ENCODE measurements at regions not wholly inside any gene's neighbourhood (a gene's known extent, or its start where the extent isn't known, plus 50 kb on each side); places are given as distances from the start of the nearest gene placed in this dataset.
A peak's percentile ranks its signal among the peaks of the same experiment; 100 is the strongest.

DNA sequence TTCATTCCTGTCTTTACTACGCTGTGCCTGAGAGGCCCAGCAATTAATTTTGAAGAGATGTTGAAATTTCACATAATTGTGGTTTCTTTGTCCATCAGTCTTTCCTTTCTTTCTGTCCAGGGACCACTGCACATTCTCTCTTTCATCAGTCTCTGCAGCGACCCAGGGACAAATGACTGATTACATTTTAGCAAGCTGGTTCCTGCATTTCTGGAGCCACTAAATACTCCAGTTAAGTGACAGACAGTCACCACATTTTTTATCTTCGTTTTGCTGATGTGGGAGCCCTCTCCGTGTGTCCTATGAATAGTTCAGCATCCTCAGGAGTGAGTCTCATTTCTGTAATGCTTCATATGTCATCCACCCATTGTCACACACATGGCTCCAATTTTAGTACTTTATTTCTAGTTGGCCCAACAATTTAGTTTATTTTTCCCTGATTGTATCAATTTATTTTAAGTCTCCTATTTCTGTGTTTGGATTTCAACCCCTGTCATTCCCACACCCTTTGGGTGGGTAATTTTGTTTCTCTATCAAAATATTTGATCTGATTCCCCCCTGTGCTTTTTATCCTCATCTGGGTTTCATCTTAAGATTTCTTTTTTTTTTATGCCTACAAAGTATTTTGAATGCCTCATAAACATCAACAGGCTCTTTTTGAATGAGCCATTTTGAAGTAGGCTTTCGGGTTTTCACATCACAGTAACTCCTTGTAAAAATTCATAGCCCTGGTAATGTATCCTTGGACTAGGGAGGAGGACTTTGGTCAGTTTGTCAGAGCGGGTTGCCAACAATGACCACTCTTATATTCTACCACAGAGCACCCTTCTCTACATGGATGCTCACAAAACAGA is 1196.5 kb downstream of the GALC start:
- BruUV-seq (replicated peaks), result no TSS peak
- H3K9me3 ChIP-seq (ENCODE audit: low read length), result peaks cover 4% of the 10 kb centered on the region; the same call in 1 of the 2 replicates
- CTCF ChIA-PET (ENCODE audit: low intra/inter-chr PET ratio, low total read pairs), result no interaction called here
- TF ChIP-seq, protein P1, sequence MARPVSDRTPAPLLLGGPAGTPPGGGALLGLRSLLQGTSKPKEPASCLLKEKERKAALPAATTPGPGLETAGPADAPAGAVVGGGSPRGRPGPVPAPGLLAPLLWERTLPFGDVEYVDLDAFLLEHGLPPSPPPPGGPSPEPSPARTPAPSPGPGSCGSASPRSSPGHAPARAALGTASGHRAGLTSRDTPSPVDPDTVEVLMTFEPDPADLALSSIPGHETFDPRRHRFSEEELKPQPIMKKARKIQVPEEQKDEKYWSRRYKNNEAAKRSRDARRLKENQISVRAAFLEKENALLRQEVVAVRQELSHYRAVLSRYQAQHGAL (CRISPR knock-in tag; IDR thresholded peaks at IDR 0.05; ENCODE audit: not compliant biosample characterization), result no peak
- TF ChIP-seq NR1H2 (CRISPR knock-in tag; IDR thresholded peaks at IDR 0.05; ENCODE audit: borderline replicate concordance, low read depth) (no peak), RFX3 (CRISPR knock-in tag; IDR thresholded peaks at IDR 0.05) (no peak), ZNF510 (CRISPR knock-in tag; IDR thresholded peaks at IDR 0.05; ENCODE audit: low read depth) (no peak), ZNF678 (CRISPR knock-in tag; IDR thresholded peaks at IDR 0.05) (no peak), ATF7-NPFF (CRISPR knock-in tag; IDR thresholded peaks at IDR 0.05; ENCODE audit: low read depth) (no peak)
- TF ChIP-seq, protein P2, sequence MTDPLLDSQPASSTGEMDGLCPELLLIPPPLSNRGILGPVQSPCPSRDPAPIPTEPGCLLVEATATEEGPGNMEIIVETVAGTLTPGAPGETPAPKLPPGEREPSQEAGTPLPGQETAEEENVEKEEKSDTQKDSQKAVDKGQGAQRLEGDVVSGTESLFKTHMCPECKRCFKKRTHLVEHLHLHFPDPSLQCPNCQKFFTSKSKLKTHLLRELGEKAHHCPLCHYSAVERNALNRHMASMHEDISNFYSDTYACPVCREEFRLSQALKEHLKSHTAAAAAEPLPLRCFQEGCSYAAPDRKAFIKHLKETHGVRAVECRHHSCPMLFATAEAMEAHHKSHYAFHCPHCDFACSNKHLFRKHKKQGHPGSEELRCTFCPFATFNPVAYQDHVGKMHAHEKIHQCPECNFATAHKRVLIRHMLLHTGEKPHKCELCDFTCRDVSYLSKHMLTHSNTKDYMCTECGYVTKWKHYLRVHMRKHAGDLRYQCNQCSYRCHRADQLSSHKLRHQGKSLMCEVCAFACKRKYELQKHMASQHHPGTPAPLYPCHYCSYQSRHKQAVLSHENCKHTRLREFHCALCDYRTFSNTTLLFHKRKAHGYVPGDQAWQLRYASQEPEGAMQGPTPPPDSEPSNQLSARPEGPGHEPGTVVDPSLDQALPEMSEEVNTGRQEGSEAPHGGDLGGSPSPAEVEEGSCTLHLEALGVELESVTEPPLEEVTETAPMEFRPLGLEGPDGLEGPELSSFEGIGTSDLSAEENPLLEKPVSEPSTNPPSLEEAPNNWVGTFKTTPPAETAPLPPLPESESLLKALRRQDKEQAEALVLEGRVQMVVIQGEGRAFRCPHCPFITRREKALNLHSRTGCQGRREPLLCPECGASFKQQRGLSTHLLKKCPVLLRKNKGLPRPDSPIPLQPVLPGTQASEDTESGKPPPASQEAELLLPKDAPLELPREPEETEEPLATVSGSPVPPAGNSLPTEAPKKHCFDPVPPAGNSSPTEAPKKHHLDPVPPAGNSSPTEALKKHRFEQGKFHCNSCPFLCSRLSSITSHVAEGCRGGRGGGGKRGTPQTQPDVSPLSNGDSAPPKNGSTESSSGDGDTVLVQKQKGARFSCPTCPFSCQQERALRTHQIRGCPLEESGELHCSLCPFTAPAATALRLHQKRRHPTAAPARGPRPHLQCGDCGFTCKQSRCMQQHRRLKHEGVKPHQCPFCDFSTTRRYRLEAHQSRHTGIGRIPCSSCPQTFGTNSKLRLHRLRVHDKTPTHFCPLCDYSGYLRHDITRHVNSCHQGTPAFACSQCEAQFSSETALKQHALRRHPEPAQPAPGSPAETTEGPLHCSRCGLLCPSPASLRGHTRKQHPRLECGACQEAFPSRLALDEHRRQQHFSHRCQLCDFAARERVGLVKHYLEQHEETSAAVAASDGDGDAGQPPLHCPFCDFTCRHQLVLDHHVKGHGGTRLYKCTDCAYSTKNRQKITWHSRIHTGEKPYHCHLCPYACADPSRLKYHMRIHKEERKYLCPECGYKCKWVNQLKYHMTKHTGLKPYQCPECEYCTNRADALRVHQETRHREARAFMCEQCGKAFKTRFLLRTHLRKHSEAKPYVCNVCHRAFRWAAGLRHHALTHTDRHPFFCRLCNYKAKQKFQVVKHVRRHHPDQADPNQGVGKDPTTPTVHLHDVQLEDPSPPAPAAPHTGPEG (CRISPR knock-in tag; IDR thresholded peaks at IDR 0.05), result no peak
- TF ChIP-seq, protein P3, sequence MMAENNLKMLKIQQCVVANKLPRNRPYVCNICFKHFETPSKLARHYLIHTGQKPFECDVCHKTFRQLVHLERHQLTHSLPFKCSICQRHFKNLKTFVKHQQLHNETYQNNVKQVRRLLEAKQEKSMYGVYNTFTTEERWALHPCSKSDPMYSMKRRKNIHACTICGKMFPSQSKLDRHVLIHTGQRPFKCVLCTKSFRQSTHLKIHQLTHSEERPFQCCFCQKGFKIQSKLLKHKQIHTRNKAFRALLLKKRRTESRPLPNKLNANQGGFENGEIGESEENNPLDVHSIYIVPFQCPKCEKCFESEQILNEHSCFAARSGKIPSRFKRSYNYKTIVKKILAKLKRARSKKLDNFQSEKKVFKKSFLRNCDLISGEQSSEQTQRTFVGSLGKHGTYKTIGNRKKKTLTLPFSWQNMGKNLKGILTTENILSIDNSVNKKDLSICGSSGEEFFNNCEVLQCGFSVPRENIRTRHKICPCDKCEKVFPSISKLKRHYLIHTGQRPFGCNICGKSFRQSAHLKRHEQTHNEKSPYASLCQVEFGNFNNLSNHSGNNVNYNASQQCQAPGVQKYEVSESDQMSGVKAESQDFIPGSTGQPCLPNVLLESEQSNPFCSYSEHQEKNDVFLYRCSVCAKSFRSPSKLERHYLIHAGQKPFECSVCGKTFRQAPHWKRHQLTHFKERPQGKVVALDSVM (CRISPR knock-in tag; IDR thresholded peaks at IDR 0.05), result no peak
- TF ChIP-seq, protein P4, sequence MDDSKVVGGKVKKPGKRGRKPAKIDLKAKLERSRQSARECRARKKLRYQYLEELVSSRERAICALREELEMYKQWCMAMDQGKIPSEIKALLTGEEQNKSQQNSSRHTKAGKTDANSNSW (CRISPR knock-in tag; IDR thresholded peaks at IDR 0.05; ENCODE audit: borderline replicate concordance), result no peak
- TF ChIP-seq, protein P5, sequence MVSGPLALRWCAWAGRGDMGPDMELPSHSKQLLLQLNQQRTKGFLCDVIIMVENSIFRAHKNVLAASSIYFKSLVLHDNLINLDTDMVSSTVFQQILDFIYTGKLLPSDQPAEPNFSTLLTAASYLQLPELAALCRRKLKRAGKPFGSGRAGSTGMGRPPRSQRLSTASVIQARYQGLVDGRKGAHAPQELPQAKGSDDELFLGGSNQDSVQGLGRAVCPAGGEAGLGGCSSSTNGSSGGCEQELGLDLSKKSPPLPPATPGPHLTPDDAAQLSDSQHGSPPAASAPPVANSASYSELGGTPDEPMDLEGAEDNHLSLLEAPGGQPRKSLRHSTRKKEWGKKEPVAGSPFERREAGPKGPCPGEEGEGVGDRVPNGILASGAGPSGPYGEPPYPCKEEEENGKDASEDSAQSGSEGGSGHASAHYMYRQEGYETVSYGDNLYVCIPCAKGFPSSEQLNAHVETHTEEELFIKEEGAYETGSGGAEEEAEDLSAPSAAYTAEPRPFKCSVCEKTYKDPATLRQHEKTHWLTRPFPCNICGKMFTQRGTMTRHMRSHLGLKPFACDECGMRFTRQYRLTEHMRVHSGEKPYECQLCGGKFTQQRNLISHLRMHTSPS (CRISPR knock-in tag; IDR thresholded peaks at IDR 0.05; ENCODE audit: low read depth), result no peak

More for the DNA sequence above, 1196.5 kb downstream of the GALC start:
- in situ Hi-C loops (cut with HindIII; ENCODE audit: extremely low pct_ligation_motif_present, low pct_unique_long_range_greater_than_20kb), result loop anchor here (10.0 kb wide), 1 partner anchor 98 kb away; no protein-coding TSS in a partner anchor
- Histone ChIP-seq H3K4me2 (ENCODE audit: low read depth, low read length) (peak overlapping the region; percentile 44), H2AFZ (ENCODE audit: low read length) (no peak overlapping the region), H3K27me3 (ENCODE audit: control insufficient read depth in 1 of 2, insufficient read depth in 2 of 2, low read length in 2 of 2) (no peaks in the 10 kb centered on the region), H3K27ac (ENCODE audit: extremely low read length, insufficient read depth, low read length) (no peak overlapping the region), H4K20me1 (ENCODE audit: insufficient read depth, low read length) (no peaks in the 10 kb centered on the region), H3K9ac (ENCODE audit: insufficient read depth, low read depth, low read length) (no peak overlapping the region), H3K4me1 (ENCODE audit: insufficient read depth, low read length) (peaks cover 55% of the 10 kb centered on the region), H3K4me3 (replicated peaks in 1 of 3; ENCODE audit: insufficient read depth in 1 of 3, low read depth in 2 of 3, low read length in 3 of 3) (no peak overlapping the region), H3K79me2 (ENCODE audit: insufficient read depth, low read length) (no peaks in the 10 kb centered on the region), H3K36me3 (replicated peaks in 1 of 2; ENCODE audit: control insufficient read depth in 1 of 2, insufficient read depth in 2 of 2, low read length in 2 of 2) (no peaks in the 10 kb centered on the region)
- POLR2A ChIA-PET, result no interaction called here
- DNase-seq (ENCODE audit: low spot score) (peak; percentile 69), FAIRE-seq (no peak), ATAC-seq (peak; percentile 92)
- intact Hi-C loops (cut with micrococcal nuclease; ENCODE audit: unreplicated experiment), result loop anchor here (2.0 to 5.0 kb wide), 3 partner anchors 74 to 101 kb away; no protein-coding TSS in a partner anchor
- WGBS (ENCODE audit: low lambda C conversion rate), result 48% methylated on average over 6 of the region's 6 CpGs
